ENCODE measurements at regions not wholly inside any gene's neighbourhood (a gene's known extent, or its start where the extent isn't known, plus 50 kb on each side); places are given as distances from the start of the nearest gene placed in this dataset.

DNA sequence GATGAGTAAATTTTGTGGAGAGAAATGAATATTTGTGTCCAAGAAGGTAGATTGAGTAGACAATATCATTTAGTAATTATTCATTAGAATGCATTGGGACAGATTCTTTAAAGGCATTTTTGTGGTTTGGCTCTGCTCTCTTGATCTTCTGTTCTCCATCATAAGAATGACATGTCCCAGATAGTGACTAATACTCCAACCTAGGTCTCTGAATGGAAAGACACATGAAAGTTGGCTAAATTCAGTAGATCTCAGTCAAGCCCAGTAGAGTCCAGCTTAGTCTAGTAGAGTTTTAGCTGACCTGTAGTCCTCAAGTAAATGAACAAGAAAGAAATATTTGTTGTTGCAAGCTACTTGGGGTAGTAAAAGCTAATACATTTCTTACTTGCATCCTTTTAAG lies 61.8 kb upstream of the DNAH14 start:
- TF ChIP-seq, protein P1, sequence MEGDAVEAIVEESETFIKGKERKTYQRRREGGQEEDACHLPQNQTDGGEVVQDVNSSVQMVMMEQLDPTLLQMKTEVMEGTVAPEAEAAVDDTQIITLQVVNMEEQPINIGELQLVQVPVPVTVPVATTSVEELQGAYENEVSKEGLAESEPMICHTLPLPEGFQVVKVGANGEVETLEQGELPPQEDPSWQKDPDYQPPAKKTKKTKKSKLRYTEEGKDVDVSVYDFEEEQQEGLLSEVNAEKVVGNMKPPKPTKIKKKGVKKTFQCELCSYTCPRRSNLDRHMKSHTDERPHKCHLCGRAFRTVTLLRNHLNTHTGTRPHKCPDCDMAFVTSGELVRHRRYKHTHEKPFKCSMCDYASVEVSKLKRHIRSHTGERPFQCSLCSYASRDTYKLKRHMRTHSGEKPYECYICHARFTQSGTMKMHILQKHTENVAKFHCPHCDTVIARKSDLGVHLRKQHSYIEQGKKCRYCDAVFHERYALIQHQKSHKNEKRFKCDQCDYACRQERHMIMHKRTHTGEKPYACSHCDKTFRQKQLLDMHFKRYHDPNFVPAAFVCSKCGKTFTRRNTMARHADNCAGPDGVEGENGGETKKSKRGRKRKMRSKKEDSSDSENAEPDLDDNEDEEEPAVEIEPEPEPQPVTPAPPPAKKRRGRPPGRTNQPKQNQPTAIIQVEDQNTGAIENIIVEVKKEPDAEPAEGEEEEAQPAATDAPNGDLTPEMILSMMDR (IDR thresholded peaks at IDR 0.05), result no peak
- TF ChIP-seq POLR2A (IDR thresholded peaks at IDR 0.05), result no peak
